ENCODE measurements at regions not wholly inside any gene's neighbourhood (a gene's known extent, or its start where the extent isn't known, plus 50 kb on each side); places are given as distances from the start of the nearest gene placed in this dataset.

DNA sequence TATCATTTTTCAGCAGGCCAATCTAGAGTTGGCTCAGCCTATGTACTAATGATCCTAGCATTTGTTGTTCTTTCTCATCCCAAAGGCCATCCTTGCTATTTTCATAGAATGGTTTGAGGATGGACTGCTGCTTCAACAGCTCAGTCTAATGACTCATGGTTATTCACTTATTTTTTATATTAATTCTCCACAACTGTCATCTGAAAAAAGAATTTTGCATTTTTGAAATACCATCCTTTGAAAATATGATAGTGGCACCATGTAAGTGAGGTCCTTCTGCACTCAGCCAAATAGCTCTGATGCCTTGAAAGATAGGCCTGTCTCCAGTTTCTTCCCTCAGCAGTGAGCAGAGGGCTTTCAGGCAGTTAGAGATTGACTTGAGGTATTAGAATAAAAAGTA lies 377.5 kb downstream of the LMO4 start:
- H3K36me3 ChIP-seq, result no peaks in the 10 kb centered on the region
- no peak overlapping the region for H3K4me3 ChIP-seq
- no peak for TF ChIP-seq POLR2A (IDR thresholded peaks at IDR 0.05)
- TF ChIP-seq, protein P1, sequence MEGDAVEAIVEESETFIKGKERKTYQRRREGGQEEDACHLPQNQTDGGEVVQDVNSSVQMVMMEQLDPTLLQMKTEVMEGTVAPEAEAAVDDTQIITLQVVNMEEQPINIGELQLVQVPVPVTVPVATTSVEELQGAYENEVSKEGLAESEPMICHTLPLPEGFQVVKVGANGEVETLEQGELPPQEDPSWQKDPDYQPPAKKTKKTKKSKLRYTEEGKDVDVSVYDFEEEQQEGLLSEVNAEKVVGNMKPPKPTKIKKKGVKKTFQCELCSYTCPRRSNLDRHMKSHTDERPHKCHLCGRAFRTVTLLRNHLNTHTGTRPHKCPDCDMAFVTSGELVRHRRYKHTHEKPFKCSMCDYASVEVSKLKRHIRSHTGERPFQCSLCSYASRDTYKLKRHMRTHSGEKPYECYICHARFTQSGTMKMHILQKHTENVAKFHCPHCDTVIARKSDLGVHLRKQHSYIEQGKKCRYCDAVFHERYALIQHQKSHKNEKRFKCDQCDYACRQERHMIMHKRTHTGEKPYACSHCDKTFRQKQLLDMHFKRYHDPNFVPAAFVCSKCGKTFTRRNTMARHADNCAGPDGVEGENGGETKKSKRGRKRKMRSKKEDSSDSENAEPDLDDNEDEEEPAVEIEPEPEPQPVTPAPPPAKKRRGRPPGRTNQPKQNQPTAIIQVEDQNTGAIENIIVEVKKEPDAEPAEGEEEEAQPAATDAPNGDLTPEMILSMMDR (IDR thresholded peaks at IDR 0.05), result no peak
- H3K9me3 ChIP-seq, result peaks cover 0 to 27% (median 13%) of the 10 kb centered on the region in 12 donors
- ATAC-seq, result no peak
- H3K27me3 ChIP-seq, result no peaks in the 10 kb centered on the region
- H3K4me1 ChIP-seq, result no peaks in the 10 kb centered on the region
- H3K27ac ChIP-seq, result no peak overlapping the region
- DNase-seq, result no peak
- intact Hi-C loops (cut with DNase I), result no loop called here

DNA sequence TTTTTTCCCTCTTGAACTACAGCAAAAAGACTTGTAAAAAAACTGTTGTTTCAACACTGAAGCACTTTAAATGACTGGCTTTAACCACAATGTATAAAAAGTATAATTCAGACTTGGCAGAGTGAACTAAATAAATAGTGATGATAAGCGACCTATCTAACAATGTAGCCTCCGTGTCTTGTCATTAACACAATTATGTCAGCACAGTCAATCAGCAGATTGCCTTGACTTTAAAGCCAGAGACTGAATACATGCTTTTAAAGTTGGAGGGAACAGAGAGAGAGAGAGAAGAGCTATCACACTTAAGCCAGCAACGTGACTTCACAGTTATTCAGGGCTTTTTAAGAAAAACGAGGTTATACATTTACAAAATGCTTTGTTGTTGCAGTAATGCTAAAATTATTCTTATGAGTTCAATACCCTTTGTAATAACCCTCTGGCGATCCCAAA lies 378.1 kb downstream of the LMO4 start:
- no peak for DNase-seq
- H3K27me3 ChIP-seq, result no peaks in the 10 kb centered on the region
- TF ChIP-seq POLR2A (IDR thresholded peaks at IDR 0.05), result no peak
- TF ChIP-seq, protein P1 (IDR thresholded peaks at IDR 0.05), result no peak
- H3K9me3 ChIP-seq, result peaks cover 0 to 21% (median 10%) of the 10 kb centered on the region in 12 donors
- H3K4me1 ChIP-seq, result no peaks in the 10 kb centered on the region
- no peak overlapping the region for H3K4me3 ChIP-seq
- intact Hi-C loops (cut with DNase I), result no loop called here
- WGBS, 4 donors, result 39 to 51% (median 44%) methylated on average over 5 of the region's 5 CpGs
- no peaks in the 10 kb centered on the region for H3K36me3 ChIP-seq
- no peak overlapping the region for H3K27ac ChIP-seq
- ATAC-seq, result no peak

DNA sequence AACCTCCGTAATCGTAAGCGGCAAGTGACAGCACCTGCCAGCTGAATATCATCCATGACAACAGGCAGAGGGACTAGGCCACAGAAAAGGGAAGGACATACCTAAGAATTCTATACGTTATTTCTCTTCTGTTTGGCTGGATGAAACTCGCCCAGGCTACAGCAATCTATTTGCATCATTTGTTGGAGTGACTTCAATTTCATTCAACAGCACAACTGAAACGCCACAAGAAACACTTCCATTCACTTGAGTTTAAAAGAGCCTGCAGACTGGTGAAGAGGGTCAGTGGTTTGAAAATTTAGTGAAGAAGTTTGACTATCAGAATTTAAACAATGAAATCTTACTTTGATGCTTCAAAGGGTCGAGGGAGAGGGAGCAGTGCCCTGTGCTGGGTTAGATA lies 378.7 kb downstream of the LMO4 start:
- no peaks in the 10 kb centered on the region for H3K4me1 ChIP-seq
- 79 to 89% (median 84%) methylated on average over 7 of the region's 7 CpGs for WGBS, 4 donors
- intact Hi-C loops (cut with DNase I), result no loop called here
- no peak overlapping the region for H3K27ac ChIP-seq
- H3K9me3 ChIP-seq, result peaks cover 0 to 15% (median 5%) of the 10 kb centered on the region in 12 donors
- no peak for ATAC-seq
- no peak overlapping the region for H3K4me3 ChIP-seq
- H3K27me3 ChIP-seq, result no peaks in the 10 kb centered on the region
- TF ChIP-seq, protein P1 (IDR thresholded peaks at IDR 0.05), result no peak
- TF ChIP-seq POLR2A (IDR thresholded peaks at IDR 0.05), result no peak
- H3K36me3 ChIP-seq, result no peaks in the 10 kb centered on the region
- no peak for DNase-seq

DNA sequence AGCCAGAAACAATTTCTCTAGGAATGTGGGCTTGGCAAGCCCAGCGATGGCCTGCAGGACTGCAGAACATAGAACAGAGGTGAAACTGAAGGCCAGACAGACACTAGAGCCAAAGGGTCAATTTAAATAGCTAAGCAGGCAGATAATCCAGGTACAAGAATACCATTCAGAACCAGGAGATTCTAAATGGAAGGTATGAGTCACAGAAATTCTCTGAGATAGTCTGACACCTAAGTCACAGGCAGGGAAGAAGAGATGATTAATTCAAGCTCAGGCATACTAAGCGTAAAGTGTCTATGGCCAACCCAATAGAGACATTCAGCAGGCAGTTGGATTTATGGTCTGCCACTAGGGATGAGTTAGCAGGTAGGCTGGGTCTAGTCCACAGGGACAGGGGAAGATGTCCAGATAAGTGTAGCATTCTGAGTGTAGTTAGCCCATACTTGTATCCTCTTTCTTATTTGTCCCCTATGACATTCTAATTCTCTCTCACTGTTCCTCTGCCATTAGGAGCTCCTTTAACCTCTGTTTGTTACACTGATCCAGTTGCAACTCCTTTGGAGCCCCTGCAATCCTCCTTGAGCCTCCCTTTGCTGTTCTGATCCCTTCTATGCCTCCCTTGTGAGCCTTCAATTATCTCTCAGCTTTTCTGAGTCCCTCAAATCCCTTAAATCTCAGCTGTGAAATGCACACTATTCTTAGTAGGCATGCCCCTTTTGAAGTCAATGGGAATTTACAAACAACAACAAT lies 383.8 kb downstream of the LMO4 start:
- DNase-seq, result no peak
- Histone ChIP-seq H3K4me3 (no peak overlapping the region), H3K9me3 (no peaks in the 10 kb centered on the region), H3K4me1 (no peaks in the 10 kb centered on the region), H3K27me3 (no peaks in the 10 kb centered on the region), H3K27ac (no peak overlapping the region), H3K36me3 (no peaks in the 10 kb centered on the region)
- ATAC-seq, result no peak
- intact Hi-C loops (cut with DNase I), result no loop called here
- WGBS, 4 donors, result 46 to 80% (median 62%) methylated on average over 1 to 2 of the region's 2 CpGs
- TF ChIP-seq, protein P1 (IDR thresholded peaks at IDR 0.05), result no peak
- no peak for TF ChIP-seq POLR2A (IDR thresholded peaks at IDR 0.05)
